Activated CD8-positive, alpha-beta T cell treated with anti-CD3 and anti-CD28 coated beads, Interleukin-2, amount 10 ng/mL, durations not matched to agents 7 days and 5 days (primary cell): ENCODE measurements at regions not wholly inside any gene's neighbourhood (a gene's known extent, or its start where the extent isn't known, plus 50 kb on each side); places are given as distances from the start of the nearest gene placed in this dataset.

Experiments used
- ATAC-seq: fragments of 150-1000 bp; cut with Tn5 transposase; one replicate; pipeline ENCODE4 v1.10.0; 2021; ENCODE audit warnings: moderate library complexity
- CTCF ChIA-PET: fragments of 350-600 bp; sonication (Branson Sonifier 250); formaldehyde crosslinking; loops from one replicate; lab custom pipeline; 2021; ENCODE audit warnings: antibody characterized with exemption; lab: Charles Lee
- POLR2A ChIA-PET: fragments of 350-600 bp; sonication (Branson Sonifier 250); formaldehyde crosslinking; loops from one replicate; lab custom pipeline; 2021; ENCODE audit warnings: antibody characterized with exemption; lab: Charles Lee
- DNase-seq: peaks from one replicate; pipeline ENCODE4 v3.0.0-alpha.2; 2020
- H3K27ac Mint-ChIP-seq: one replicate; pipeline ENCODE4 v1.8.0; 2021; ENCODE audit warnings: mild to moderate bottlenecking, mixed read lengths
- H3K27me3 Mint-ChIP-seq: one replicate; pipeline ENCODE4 v1.8.0; 2021; ENCODE audit warnings: low read depth, mixed read lengths
- H3K36me3 Mint-ChIP-seq: one replicate; pipeline ENCODE4 v1.8.0; 2021; ENCODE audit warnings: low read depth, mixed read lengths
- H3K4me1 Mint-ChIP-seq: one replicate; pipeline ENCODE4 v1.8.0; 2021; ENCODE audit warnings: low read depth, mixed read lengths
- H3K4me3 Mint-ChIP-seq: one replicate; pipeline ENCODE4 v1.8.0; 2021; ENCODE audit warnings: mild to moderate bottlenecking, mixed read lengths
- H3K9me3 Mint-ChIP-seq: one replicate; pipeline ENCODE4 v1.8.0; 2022; ENCODE audit warnings: mixed read lengths; ENCODE audit not compliant: insufficient read depth

DNA sequence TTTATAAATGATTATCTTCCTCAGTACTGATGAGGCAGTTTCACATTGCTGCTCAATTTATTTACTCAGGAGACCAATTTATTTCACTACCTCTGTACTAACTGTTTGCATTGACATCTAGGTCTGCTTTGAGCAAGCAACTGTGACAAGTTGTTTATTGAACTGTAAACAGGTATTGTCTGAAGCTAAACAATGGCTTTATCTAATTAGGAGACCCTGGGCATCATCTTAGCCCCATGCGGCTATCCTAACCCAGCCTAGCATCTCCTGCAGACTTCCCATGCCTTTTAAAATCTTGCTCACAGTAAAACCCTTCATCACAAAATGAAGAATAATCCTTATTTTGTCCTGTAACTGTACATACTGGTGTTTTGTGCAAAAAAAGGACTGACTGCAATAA, 348.2 kb downstream of the RWDD3 start:
- POLR2A ChIA-PET = no interaction called here
- no peak overlapping the region for H3K4me3 Mint-ChIP-seq

DNA sequence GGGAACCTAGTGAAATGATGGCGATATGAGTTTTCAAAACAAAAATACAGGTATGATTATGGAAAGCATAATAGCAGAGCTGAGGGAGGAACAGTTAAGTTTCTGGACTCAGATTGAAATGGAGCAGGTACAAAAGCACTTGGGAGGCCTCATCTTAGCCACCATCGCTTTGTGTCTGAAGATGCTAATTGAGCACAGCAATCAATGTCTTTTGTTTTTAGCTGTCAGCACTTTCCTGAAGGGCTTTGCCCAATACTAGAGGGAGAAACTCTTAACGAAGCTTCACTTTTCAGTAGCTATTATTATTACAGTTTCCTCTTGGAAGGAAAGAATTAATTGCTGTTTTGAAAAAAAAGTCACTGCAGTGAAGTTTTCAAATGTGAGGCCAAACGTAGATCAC, 348.7 kb downstream of the RWDD3 start:
- ChIA-PET POLR2A (no interaction called here), CTCF (no interaction called here)
- Mint-ChIP-seq H3K4me3 (no peak overlapping the region), H3K27ac (no peak overlapping the region), H3K36me3 (no peaks in the 10 kb centered on the region), H3K27me3 (no peaks in the 10 kb centered on the region), H3K9me3 (no peaks in the 10 kb centered on the region), H3K4me1 (no peaks in the 10 kb centered on the region)
- DNase-seq (no peak), ATAC-seq (no peak)

More for the DNA sequence above, 348.2 kb downstream of the RWDD3 start:
- H3K9me3 Mint-ChIP-seq = no peaks in the 10 kb centered on the region
- DNase-seq (no peak), ATAC-seq (no peak)
- H3K27ac Mint-ChIP-seq = no peak overlapping the region
- no peaks in the 10 kb centered on the region for H3K27me3 Mint-ChIP-seq
- no peaks in the 10 kb centered on the region for H3K4me1 Mint-ChIP-seq
- H3K36me3 Mint-ChIP-seq = no peaks in the 10 kb centered on the region
- CTCF ChIA-PET = no interaction called here

DNA sequence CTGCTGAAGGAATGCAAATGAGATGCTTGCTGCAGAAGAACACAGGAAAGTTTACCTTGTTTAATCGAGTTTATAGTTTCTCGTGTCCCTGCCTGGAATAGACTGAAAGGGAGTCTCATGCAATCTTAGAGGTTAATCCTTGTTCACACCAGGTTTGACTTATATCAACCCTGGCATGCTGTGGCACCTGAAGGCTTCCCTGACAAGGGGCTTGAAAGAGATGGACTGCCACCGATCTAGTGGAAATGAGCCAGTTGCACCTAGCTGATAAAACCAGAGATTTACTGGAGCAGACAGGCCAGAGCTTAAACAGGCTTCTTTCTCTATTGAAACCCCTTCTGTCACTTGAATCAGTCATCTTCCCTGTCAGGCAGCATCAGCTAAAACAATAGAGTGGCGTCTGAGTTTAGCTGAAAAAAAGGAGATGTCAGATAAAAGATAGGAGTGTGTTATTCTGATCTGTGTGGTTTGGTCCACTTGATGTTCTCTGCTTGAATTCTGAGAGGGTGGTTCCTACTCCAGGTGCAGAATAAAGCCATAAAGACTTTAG, 349.7 kb downstream of the RWDD3 start:
- Mint-ChIP-seq H3K9me3 (no peaks in the 10 kb centered on the region), H3K4me3 (no peak overlapping the region), H3K27me3 (no peaks in the 10 kb centered on the region), H3K27ac (no peak overlapping the region), H3K4me1 (no peaks in the 10 kb centered on the region), H3K36me3 (no peaks in the 10 kb centered on the region)
- DNase-seq (no peak), ATAC-seq (no peak)
- CTCF ChIA-PET = no interaction called here
- POLR2A ChIA-PET = no interaction called here

GRCh38 chr1:95584315-95584714, 350.3 kb downstream of the RWDD3 start:
- CTCF ChIA-PET = no interaction called here

DNA sequence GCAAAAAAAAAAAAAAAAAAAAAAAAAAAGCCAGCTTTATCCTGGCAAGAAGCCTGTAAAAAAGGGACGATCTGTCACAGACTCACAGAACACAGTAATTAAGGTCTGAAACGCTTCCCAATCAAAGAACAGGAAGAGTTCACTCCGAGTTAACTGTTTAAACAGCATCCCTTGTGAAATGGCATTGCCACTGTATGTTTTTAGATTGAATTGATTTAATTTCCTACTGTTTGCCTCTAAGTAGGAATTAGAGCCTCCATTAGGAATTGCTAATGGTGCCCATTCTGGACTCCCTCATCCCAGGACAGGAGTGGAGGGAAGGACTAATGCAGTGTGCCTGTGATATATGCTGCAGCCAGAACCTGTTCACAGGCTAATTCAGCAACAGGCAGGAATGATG, 370.8 kb downstream of the RWDD3 start:
- ChIA-PET POLR2A (no interaction called here), CTCF (no interaction called here)
- no peak for ATAC-seq
- Mint-ChIP-seq H3K27ac (no peak overlapping the region), H3K27me3 (no peaks in the 10 kb centered on the region), H3K9me3 (peaks cover 5% of the 10 kb centered on the region), H3K4me1 (no peaks in the 10 kb centered on the region), H3K4me3 (no peak overlapping the region), H3K36me3 (no peaks in the 10 kb centered on the region)
- DNase-seq = no peak

More at GRCh38 chr1:95584315-95584714, 350.3 kb downstream of the RWDD3 start:
- no peak overlapping the region for H3K27ac Mint-ChIP-seq
- POLR2A ChIA-PET = no interaction called here
- no peaks in the 10 kb centered on the region for H3K27me3 Mint-ChIP-seq
- ATAC-seq (no peak), DNase-seq (no peak)
- H3K4me3 Mint-ChIP-seq = no peak overlapping the region
- H3K4me1 Mint-ChIP-seq = no peaks in the 10 kb centered on the region
- H3K36me3 Mint-ChIP-seq = no peaks in the 10 kb centered on the region
- H3K9me3 Mint-ChIP-seq = no peaks in the 10 kb centered on the region

DNA sequence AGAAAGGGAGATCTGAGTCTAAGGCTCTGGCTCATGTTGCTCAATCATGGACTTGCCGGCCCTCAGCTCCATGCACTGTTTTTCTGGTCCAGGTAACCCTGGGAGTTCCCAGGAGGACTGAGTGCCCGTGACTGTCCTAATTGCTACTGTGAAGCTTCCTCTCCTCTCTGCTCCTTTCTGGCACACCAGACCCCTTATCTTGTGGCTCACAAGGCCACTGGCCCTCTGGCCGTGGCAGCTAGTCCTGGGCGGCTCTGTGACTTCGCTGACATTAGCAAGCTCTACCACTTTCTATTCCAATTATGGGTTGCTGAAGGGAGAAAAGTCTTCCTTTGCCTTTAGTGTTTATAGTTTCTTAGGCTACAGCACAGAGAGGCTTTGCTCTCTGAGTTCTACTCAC, 380.2 kb downstream of the RWDD3 start:
- ATAC-seq (no peak), DNase-seq (no peak)
- no peaks in the 10 kb centered on the region for H3K9me3 Mint-ChIP-seq
- ChIA-PET POLR2A (no interaction called here), CTCF (no interaction called here)
- H3K27me3 Mint-ChIP-seq = no peaks in the 10 kb centered on the region
- H3K4me3 Mint-ChIP-seq = no peak overlapping the region
- no peaks in the 10 kb centered on the region for H3K4me1 Mint-ChIP-seq
- no peaks in the 10 kb centered on the region for H3K36me3 Mint-ChIP-seq
- no peak overlapping the region for H3K27ac Mint-ChIP-seq

DNA sequence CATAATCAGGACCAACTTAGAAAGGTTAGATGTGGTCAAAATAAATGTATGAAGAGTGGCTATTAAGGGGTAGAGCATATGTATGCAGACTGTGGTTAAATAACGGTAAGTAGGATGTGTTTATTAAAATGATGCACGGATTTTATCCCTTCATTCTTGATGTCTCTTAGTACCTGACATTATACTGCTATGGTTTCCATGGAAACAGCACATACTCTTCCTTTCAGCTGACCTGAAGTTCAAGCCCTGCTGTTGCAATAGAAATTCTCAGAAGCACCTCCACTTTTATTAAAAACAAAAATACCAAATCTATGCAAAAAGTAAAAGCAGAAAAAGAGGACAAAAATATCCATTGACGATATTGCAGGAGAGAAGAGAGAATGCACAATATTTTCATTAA, 381.4 kb downstream of the RWDD3 start:
- DNase-seq (no peak), ATAC-seq (no peak)
- Mint-ChIP-seq H3K27me3 (no peaks in the 10 kb centered on the region), H3K27ac (no peak overlapping the region), H3K9me3 (no peaks in the 10 kb centered on the region), H3K36me3 (no peaks in the 10 kb centered on the region), H3K4me3 (no peak overlapping the region), H3K4me1 (no peaks in the 10 kb centered on the region)
- ChIA-PET CTCF (no interaction called here), POLR2A (no interaction called here)

DNA sequence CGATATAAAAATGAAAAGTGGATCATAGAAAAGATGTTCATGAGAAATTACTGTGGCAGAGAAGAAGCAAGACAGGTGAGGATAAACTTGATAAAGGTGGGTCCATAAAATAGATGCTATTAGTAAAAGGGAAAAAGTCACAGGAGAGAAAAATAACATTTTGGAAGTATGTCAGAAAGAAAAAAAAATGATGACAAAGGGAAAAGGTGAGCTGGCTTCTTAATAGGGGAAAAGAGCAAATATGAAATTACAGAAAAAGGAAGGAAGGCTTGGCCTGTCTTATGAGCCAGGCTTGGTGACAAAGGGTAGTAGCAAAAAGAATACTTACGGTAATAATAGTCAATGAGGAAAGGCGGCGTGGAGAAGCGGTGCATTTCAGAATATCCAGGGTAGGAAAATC, 386.1 kb downstream of the RWDD3 start:
- ATAC-seq = no peak
- ChIA-PET POLR2A (no interaction called here), CTCF (no interaction called here)
- Mint-ChIP-seq H3K36me3 (no peaks in the 10 kb centered on the region), H3K9me3 (no peaks in the 10 kb centered on the region), H3K4me3 (no peak overlapping the region), H3K27ac (no peak overlapping the region), H3K27me3 (no peaks in the 10 kb centered on the region), H3K4me1 (no peaks in the 10 kb centered on the region)
- no peak for DNase-seq

GRCh38 chr1:95622609-95623008, 388.6 kb downstream of the RWDD3 start:
- no peaks in the 10 kb centered on the region for H3K36me3 Mint-ChIP-seq
- ChIA-PET POLR2A (no interaction called here), CTCF (no interaction called here)
- no peak for ATAC-seq
- H3K4me3 Mint-ChIP-seq = no peak overlapping the region
- no peaks in the 10 kb centered on the region for H3K27me3 Mint-ChIP-seq
- no peaks in the 10 kb centered on the region for H3K4me1 Mint-ChIP-seq
- no peaks in the 10 kb centered on the region for H3K9me3 Mint-ChIP-seq
- no peak overlapping the region for H3K27ac Mint-ChIP-seq
- DNase-seq = no peak

- Mint-ChIP-seq H3K36me3 (no peaks in the 10 kb centered on the region), H3K27ac (no peak overlapping the region), H3K4me1 (no peaks in the 10 kb centered on the region), H3K9me3 (no peaks in the 10 kb centered on the region), H3K27me3 (no peaks in the 10 kb centered on the region), H3K4me3 (no peak overlapping the region)
- POLR2A ChIA-PET = no interaction called here
- ATAC-seq (no peak), DNase-seq (no peak)
- CTCF ChIA-PET = no interaction called here
Observed at GRCh38 chr1:95625224-95625623, 391.2 kb downstream of the RWDD3 start.

DNA sequence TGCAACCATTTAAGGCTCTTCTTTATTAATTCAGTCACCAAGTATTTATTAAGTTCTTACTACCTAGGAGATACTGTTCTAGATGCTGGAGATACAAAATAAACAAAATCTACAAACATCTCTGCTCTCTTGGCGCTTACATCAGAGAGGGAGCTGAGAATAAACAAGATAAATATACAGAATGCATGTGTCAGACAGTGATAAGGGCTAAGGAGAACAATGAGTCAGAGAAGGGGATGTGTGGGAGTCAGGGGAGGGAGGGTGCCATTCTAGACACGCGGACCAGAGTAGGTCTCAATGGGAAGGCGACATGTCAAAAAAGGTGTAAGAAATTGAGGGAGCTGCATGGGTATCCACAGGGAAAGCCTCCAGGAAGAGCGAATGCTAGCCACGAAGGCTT, 393.2 kb downstream of the RWDD3 start:
- ATAC-seq = no peak
- H3K27ac Mint-ChIP-seq = no peak overlapping the region
- CTCF ChIA-PET = no interaction called here

DNA sequence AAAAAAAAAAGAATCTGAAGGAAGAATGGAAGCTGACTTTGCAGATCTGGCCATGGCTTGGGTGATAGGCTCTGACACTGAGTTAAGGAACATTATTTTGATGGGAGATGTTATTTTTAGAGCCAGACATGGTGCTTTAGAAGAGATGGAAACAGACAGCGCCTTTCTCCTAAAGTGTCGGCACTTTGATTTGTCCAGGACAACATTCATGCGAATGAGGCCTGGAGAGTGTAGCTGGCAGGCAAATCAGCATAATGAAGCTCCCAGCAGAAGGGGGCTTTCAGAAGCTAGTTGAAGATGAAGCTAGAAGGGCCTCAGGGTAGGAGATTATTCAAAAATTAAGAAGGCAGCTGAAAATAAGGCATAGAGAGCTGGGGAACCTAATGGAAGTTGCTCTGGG, 397.7 kb downstream of the RWDD3 start:
- Mint-ChIP-seq H3K4me3 (no peak overlapping the region), H3K36me3 (no peaks in the 10 kb centered on the region), H3K27ac (no peak overlapping the region), H3K4me1 (no peaks in the 10 kb centered on the region), H3K27me3 (no peaks in the 10 kb centered on the region), H3K9me3 (no peaks in the 10 kb centered on the region)
- ChIA-PET POLR2A (no interaction called here), CTCF (no interaction called here)
- no peak for DNase-seq
- no peak for ATAC-seq

More for the DNA sequence above, 393.2 kb downstream of the RWDD3 start:
- no peak for DNase-seq
- POLR2A ChIA-PET = no interaction called here
- H3K4me3 Mint-ChIP-seq = no peak overlapping the region
- H3K36me3 Mint-ChIP-seq = no peaks in the 10 kb centered on the region
- H3K27me3 Mint-ChIP-seq = no peaks in the 10 kb centered on the region
- no peaks in the 10 kb centered on the region for H3K9me3 Mint-ChIP-seq
- no peaks in the 10 kb centered on the region for H3K4me1 Mint-ChIP-seq

DNA sequence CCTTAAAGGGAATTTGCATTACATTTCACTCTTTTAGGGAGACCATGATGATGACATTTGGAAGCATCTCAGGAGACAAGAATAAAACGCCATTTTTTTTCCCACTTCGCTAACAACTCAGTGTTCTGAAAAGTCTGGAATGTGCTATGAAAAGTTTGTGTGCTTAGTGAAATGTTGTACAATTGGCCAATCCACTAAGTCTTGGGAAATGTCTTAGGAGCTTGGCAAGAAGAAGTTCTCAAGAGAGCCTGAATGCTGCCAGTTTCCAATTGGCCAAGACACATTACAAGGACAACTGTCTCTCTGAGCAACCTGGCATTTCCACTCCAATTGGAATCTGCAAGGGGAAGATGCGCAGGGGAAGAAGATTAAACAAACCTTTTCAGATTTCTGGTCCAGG, 401.8 kb downstream of the RWDD3 start:
- H3K27ac Mint-ChIP-seq = no peak overlapping the region
- no peaks in the 10 kb centered on the region for H3K4me1 Mint-ChIP-seq
- H3K27me3 Mint-ChIP-seq = no peaks in the 10 kb centered on the region
- H3K4me3 Mint-ChIP-seq = no peak overlapping the region
- CTCF ChIA-PET = no interaction called here
- no peak for ATAC-seq
- no peak for DNase-seq
- H3K36me3 Mint-ChIP-seq = no peaks in the 10 kb centered on the region
- POLR2A ChIA-PET = no interaction called here
- H3K9me3 Mint-ChIP-seq = no peaks in the 10 kb centered on the region
